HEK293T (cell line): ENCODE measurements at regions not wholly inside any gene's neighbourhood (a gene's known extent, or its start where the extent isn't known, plus 50 kb on each side); places are given as distances from the start of the nearest gene placed in this dataset.

Experiments
- CTCF ChIA-PET: fragments of 350-600 bp; formaldehyde crosslinking; extraction: SDS; loops from one replicate; lab custom pipeline; 2021; ENCODE audit warnings: antibody characterized with exemption, inconsistent platforms; lab: Yijun Ruan, JAX
- POLR2A ChIA-PET: fragments of 350-600 bp; formaldehyde crosslinking; extraction: SDS; loops from one replicate; lab custom pipeline; 2020; ENCODE audit warnings: antibody characterized with exemption, inconsistent platforms; lab: Yijun Ruan, JAX
- DNase-seq: peaks from one replicate; pipeline ENCODE4 v3.0.0; 2012; ENCODE audit warnings: mixed read lengths; ENCODE audit errors: extremely low spot score
- ARNT ChIP-seq: fragments of 450-650 bp; IDR thresholded peaks from 2 replicates; pipeline ENCODE4 v1.6.1; 2017; ENCODE audit warnings: mild to moderate bottlenecking
- BHLHE40 ChIP-seq: fragments of 450-650 bp; IDR thresholded peaks from 2 replicates; pipeline ENCODE4 v1.6.1; 2016; ENCODE audit warnings: mild to moderate bottlenecking, moderate library complexity, borderline replicate concordance
- CTBP1 ChIP-seq: fragments of 450-650 bp; IDR thresholded peaks from 2 replicates; pipeline ENCODE4 v1.6.1; 2016; ENCODE audit warnings: borderline replicate concordance
- ELF4 ChIP-seq: fragments of 450-650 bp; IDR thresholded peaks from 2 replicates; pipeline ENCODE4 v1.6.1; 2017; ENCODE audit warnings: antibody characterized with exemption
- FOXA1 ChIP-seq: fragments of 450-650 bp; IDR thresholded peaks from 2 replicates; pipeline ENCODE4 v1.6.1; 2016; ENCODE audit warnings: mild to moderate bottlenecking
- FOXK2 ChIP-seq: fragments of 450-650 bp; IDR thresholded peaks from 2 replicates; pipeline ENCODE4 v1.6.1; 2016; ENCODE audit warnings: mild to moderate bottlenecking
- FOXM1 ChIP-seq: fragments of 450-650 bp; IDR thresholded peaks from 2 replicates; pipeline ENCODE4 v1.6.1; 2017; ENCODE audit warnings: mild to moderate bottlenecking, borderline replicate concordance
- HDGF ChIP-seq: fragments of 450-650 bp; IDR thresholded peaks from 2 replicates; pipeline ENCODE4 v1.6.1; 2017; ENCODE audit warnings: antibody characterized with exemption, borderline replicate concordance
- L3MBTL2 ChIP-seq: fragments of 450-650 bp; conservative IDR thresholded peaks from 2 replicates; pipeline ENCODE4 v1.6.1; 2016; ENCODE audit warnings: mild to moderate bottlenecking
- LEF1 ChIP-seq: fragments of 450-650 bp; IDR thresholded peaks from 2 replicates; pipeline ENCODE4 v1.6.1; 2017; ENCODE audit warnings: mild to moderate bottlenecking, borderline replicate concordance
- NFRKB ChIP-seq: fragments of 450-650 bp; IDR thresholded peaks from 2 replicates; pipeline ENCODE4 v1.6.1; 2016; ENCODE audit warnings: mild to moderate bottlenecking, moderate library complexity
- PKNOX1 ChIP-seq: fragments of 450-650 bp; IDR thresholded peaks from 2 replicates; pipeline ENCODE4 v1.6.1; 2016
- SP1 ChIP-seq: fragments of 450-650 bp; IDR thresholded peaks from 2 replicates; pipeline ENCODE4 v1.6.1; 2017
- SUZ12 ChIP-seq: fragments of 450-650 bp; IDR thresholded peaks from 2 replicates; pipeline ENCODE4 v1.6.1; 2016; ENCODE audit warnings: mild to moderate bottlenecking
- TARDBP ChIP-seq: fragments of 450-650 bp; IDR thresholded peaks from 2 replicates; pipeline ENCODE4 v1.6.1; 2016
- ZNF384 ChIP-seq: fragments of 450-650 bp; IDR thresholded peaks from 2 replicates; pipeline ENCODE4 v1.6.1; 2016

DNA sequence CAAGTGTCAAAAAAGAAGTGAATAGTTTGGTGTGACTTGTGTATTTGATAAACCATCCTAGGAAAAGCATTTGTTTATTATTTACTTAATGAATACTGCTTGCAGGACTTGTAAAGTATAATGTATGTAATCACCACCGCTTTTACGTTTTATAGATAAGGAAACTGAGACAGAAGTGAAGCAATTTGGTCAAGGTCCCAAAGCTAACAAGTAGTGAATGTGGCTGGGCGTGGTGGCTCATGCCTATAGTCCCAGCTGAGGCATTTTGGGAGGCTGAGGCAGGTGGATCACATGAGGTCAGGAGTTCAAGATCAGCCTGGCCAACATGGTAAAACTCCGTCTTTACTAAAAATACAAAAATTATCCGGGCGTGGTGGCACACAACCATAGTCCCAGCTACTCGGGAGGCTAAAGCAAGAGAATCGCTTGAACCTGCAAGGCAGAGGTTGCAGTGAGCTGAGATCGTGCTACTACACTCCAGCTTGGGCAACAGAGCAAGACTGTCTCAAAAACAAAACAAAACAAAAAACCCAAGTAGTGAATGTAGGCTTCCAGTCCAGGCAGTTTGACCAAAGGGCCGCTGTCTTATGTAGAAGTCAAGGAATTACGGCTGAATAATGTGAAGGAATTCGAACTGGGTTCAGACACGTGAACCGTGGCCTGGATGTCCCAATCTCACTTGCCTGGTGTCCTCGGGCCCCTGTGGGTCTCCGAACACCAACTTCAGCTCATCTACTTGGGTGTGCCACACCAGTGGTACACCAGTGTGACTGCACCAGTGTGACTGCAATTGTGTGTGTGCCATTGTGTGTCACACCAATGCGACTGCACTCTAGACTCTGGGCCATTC, 88.3 kb upstream of the MED13L start:
- TF ChIP-seq FOXM1 = no peak
- no peak for TF ChIP-seq LEF1
- TF ChIP-seq ZNF384 = no peak
- TF ChIP-seq SUZ12 = no peak
- no peak for TF ChIP-seq NFRKB
- TF ChIP-seq CTBP1 = no peak
- no peak for TF ChIP-seq TARDBP
- no peak for TF ChIP-seq SP1
- TF ChIP-seq ELF4 = no peak
- no peak for TF ChIP-seq L3MBTL2
- TF ChIP-seq FOXK2 = no peak
- TF ChIP-seq BHLHE40 = no peak
- no peak for TF ChIP-seq PKNOX1
- TF ChIP-seq HDGF = no peak
- no peak for TF ChIP-seq ARNT
- no peak for DNase-seq
- CTCF ChIA-PET = no interaction called here
- POLR2A ChIA-PET = no interaction called here

- TF ChIP-seq BHLHE40 (no peak), ELF4 (no peak), ARNT (no peak), TARDBP (no peak), SUZ12 (no peak), L3MBTL2 (no peak), FOXK2 (no peak), HDGF (no peak)
- CTCF ChIA-PET = no interaction called here
- POLR2A ChIA-PET = no interaction called here
- no peak for DNase-seq
Measured at GRCh38 chr12:116366456-116366776, 88.9 kb upstream of the MED13L start.

GRCh38 chr12:116366824-116367223, 89.3 kb upstream of the MED13L start:
- no peak for DNase-seq
- CTCF ChIA-PET = no interaction called here
- POLR2A ChIA-PET = no interaction called here
- TF ChIP-seq ARNT (no peak), ELF4 (no peak), FOXK2 (no peak), BHLHE40 (no peak), LEF1 (no peak), TARDBP (no peak), SUZ12 (no peak), ZNF384 (no peak), PKNOX1 (no peak), CTBP1 (no peak), L3MBTL2 (no peak), FOXM1 (no peak)

DNA sequence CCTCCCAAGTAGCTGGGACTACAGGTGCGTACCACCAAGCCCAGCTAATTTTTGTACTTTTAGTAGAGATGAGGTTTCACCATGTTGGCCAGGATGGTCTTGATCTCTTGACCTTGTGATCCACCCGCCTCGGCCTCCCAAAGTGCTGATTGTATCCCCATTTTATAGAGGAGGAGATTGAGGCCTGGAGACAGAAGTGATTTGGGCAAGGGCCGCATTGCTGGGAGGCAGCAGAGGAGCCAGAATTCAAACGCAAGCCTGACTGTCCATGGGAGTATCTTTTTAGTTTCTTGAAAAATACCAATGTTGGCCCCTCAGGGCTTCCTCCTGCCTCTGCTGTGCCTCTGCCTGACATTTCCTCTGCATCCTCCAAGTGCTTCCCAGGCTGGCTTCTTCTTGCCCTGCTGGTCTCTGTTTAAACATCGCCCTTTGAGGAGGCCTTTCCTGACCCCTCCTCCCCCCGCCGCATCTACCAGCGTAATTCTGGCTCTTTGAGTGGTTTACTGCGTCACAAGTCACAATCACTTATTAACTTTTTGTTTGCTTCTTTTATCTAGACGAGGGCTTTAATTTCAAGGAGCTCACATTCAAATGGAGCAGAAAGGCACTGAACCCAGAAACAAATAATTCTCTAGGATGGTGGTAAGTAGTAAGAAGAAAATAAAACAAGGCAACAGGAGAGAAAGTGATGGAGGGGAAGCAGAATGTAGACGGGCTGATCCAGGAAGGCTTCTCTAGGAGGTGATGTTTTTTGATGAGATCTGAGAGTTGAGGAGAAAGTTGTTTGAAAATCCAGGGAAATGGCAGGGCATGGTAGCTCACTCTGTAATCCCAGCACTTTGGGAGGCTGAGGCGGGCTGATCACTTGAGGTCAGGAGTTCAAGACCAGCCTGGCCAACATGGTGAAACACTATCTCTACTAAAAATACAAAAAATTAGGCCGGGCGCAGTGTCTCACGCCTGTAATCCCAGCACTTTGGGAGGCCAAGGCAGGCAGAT, 91.0 kb upstream of the MED13L start:
- POLR2A ChIA-PET = no interaction called here
- CTCF ChIA-PET = no interaction called here
- DNase-seq = no peak
- no peak for TF ChIP-seq FOXA1
- TF ChIP-seq PKNOX1 = no peak
- TF ChIP-seq NFRKB = no peak
- TF ChIP-seq ELF4 = no peak
- TF ChIP-seq CTBP1 = no peak
- no peak for TF ChIP-seq BHLHE40
- TF ChIP-seq FOXK2 = no peak

DNA sequence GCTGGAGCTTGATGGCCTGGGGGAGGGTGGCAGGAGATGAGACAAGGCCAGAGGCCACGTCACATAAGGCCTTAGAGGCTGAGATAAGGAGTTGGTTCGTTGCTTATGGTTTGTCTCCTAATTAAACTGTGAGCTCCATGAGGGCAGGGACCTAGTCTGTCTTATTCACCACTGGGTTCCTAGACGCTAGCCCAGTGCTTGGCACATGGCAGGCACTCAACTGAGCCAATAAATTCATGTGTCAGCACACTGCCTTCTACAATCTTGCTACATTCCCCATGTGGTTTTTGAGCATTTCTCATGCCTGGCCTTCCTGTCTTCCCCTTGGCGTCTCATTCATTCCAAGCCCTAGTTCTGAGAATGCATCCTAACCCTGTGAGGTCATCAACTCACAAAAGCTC, 92.5 kb upstream of the MED13L start:
- CTCF ChIA-PET = interaction anchor here (0.6 kb wide), 1 partner anchor 37 kb away, joined by 5 read pairs; no protein-coding TSS in a partner anchor
- TF ChIP-seq L3MBTL2 = no peak
- DNase-seq = no peak
- POLR2A ChIA-PET = no interaction called here

DNA sequence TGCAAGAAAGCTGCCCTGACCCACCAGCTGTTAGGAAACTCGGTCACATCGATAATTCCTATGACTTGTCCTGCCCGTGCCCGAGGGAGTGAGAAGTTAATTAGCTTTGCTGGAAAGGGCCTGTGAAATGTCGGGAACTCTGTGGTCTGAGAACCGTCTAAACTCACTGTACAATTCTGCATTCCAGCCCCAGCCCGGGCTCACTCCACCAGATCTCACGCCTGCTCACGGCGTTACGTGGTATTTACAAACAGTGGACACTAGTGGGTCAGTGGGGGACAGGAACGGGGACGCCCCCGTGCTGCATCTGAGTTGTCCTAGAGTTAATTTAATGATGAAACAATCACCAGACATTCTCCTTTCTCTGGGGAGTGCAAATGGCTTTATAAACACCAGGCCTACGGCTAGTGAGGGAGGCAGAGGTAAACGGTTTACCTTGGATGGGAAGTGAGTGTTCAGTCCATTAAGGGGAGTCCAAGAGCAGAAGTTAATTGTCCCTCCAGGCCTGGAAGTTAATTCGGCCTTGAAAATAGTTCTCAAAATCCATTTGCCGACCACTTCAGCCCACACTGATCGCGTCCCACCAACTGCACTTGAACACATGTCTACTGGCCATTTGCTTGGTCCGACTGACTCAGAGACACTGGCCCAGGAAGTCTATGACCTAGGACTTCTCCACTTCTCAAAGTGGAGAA, 93.5 kb upstream of the MED13L start:
- DNase-seq = no peak
- no peak for TF ChIP-seq LEF1
- no peak for TF ChIP-seq ARNT
- TF ChIP-seq NFRKB = no peak
- TF ChIP-seq FOXK2 = no peak
- no peak for TF ChIP-seq PKNOX1
- no peak for TF ChIP-seq BHLHE40
- no peak for TF ChIP-seq ELF4
- TF ChIP-seq SUZ12 = no peak
- ChIA-PET CTCF (interaction anchor here (0.5 kb wide), 1 partner anchor 228 kb away, joined by 3 read pairs; no protein-coding TSS in a partner anchor), POLR2A (no interaction called here)
